ENCODE measurements at regions not wholly inside any gene's neighbourhood (a gene's known extent, or its start where the extent isn't known, plus 50 kb on each side); places are given as distances from the start of the nearest gene placed in this dataset.

DNA sequence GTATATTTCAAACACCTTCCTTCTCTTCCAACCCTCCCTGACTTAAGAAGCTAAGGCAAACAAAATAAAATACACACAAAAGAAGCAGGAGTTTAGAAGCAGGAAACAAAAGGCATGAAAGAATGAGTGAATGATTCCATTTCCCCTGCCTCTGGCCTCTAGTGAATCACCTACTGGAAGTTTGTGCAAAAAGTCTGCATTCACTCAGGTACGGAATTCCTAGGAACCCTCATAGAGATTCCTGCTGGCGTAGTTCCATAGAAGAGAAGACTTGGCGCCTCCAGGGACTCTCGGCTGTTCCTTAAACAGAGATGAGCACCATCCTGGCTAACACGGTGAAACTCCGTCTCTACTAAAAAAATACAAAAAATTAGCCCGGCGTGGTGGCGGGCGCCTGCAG is 125.9 kb upstream of the TBL1X start:
- DNase-seq (ENCODE audit: low read depth), result no peak
- TF ChIP-seq, protein P1, sequence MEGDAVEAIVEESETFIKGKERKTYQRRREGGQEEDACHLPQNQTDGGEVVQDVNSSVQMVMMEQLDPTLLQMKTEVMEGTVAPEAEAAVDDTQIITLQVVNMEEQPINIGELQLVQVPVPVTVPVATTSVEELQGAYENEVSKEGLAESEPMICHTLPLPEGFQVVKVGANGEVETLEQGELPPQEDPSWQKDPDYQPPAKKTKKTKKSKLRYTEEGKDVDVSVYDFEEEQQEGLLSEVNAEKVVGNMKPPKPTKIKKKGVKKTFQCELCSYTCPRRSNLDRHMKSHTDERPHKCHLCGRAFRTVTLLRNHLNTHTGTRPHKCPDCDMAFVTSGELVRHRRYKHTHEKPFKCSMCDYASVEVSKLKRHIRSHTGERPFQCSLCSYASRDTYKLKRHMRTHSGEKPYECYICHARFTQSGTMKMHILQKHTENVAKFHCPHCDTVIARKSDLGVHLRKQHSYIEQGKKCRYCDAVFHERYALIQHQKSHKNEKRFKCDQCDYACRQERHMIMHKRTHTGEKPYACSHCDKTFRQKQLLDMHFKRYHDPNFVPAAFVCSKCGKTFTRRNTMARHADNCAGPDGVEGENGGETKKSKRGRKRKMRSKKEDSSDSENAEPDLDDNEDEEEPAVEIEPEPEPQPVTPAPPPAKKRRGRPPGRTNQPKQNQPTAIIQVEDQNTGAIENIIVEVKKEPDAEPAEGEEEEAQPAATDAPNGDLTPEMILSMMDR (IDR thresholded peaks at IDR 0.05; ENCODE audit: insufficient read depth, low read depth, low read length), result no peak
- no peak overlapping the region for H3K4me3 ChIP-seq (ENCODE audit: low read depth, low read length)

DNA sequence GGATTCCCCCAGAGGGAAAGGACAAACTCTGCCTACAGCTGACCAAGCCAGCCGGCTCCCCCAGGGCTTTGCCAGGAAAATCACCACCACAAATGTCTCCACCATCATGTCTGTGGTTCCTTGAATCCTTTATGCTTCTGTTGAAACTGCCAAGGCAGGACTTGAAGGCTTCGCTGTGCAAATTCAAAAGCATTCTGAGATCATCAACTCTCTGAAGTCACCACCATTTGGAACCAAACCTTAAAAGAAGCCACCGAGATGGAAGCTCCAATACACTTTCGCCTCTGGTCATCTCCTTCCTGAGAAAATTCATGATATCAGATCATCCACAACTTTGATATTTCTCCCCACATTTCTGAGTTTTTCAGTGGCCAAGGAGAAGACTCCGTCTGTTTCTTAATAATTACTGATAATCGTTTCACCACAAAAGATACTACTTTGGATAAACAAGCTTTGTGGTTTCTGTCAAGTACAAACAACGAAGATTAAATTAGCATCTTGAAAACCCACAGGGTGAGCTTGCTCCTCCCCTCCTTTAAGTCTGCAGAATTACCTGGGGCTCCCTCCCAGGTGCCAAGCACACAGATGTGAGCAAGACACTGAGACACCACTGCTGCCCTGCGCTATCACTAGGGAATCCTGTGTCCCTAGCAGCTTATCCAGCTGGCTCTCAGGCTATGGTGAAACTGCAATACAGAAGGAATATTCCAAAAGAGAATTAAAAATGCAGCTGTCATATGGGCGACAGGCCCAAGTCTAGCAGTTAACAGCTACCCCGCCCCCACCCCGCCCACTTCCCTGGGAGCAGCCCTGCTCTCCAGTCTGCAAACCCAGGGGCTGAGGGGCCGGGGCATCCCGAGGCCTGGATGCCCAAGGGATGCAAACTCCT is 125.0 kb upstream of the TBL1X start:
- H3K4me3 ChIP-seq (ENCODE audit: low read depth, low read length), result no peak overlapping the region
- peak; percentile 65 for DNase-seq (ENCODE audit: low read depth)
- TF ChIP-seq, protein P1 (IDR thresholded peaks at IDR 0.05; ENCODE audit: insufficient read depth, low read depth, low read length), result no peak

DNA sequence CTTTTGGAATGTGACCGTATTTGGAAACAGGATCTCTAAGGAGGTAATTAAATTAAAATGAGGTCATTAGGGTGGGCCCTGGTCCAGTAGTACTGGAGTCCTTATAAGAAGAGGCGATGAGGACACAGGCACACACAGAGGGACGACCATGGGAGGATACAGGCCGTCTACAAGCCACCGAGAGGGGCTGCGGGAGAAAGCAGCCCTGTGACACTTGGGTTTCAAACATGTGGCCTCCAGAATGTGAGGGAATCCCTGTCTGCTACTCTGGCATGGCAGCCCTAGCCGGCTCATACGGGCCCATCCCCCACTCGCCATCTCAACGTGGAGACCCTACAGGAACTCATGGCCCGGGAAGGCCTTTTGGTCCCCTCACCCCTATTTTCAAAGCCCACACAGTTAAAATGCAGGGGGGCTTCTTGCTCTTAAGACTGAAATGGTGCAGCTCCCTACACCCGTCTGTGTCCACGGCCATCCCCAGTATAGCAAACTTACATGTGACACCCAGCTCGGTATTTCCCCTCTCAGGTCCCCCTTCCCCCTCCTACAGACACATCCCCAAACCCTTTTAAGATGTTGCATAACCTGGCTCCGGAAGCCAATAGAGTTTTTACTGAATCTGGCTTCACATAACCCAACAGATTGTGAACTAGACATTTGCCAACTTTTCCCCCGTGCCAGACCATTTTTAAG is 124.1 kb upstream of the TBL1X start:
- DNase-seq (ENCODE audit: low read depth), result peak; percentile 76
- no peak overlapping the region for H3K4me3 ChIP-seq (ENCODE audit: low read depth, low read length)
- TF ChIP-seq, protein P1 (IDR thresholded peaks at IDR 0.05; ENCODE audit: insufficient read depth, low read depth, low read length), result no peak

DNA sequence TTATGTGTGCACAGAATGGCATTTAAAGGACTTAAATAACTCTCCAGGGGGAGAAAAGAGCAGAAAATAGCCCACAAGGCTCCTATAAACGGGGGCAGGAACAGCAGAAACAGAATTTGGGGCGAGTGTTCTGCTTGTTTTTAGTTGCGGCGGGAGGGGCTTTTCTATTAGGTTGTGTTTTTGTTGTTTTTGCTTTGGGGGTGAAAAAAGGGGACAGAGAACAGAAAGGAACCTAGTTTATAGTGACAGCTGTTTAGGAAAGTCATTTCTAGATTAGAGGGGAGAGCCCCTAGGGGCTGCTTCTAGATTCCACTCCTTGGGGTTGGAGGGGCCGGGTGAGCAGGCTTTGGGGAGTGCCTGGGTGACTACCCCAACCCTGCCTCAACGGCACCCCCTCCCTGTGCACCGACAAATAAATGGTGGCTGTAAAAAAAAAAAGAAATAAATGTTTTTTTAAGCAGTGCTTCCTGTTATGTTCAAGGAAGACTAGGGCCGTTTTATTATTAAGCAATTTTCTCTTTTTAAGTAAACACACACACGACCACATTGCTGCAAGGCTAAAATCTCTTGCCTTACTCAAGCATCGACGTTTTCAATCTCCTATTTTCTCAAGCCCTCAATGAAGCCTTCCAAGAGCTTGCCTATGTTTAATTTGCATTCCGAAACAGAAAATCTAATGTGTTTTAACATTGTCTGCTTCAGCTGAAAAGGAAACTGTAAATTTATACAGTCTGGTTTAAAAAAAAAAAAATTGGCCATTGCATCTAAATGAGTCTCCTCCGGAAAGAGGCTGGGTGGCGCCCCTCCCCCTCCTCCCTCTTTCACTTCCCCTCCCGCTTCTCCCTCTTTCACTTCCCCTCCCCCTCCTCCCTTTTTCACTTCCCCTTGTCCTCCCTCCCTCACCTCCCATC is 123.3 kb upstream of the TBL1X start:
- TF ChIP-seq, protein P1 (IDR thresholded peaks at IDR 0.05; ENCODE audit: insufficient read depth, low read depth, low read length), result no peak
- peak overlapping the region; percentile 18 for H3K4me3 ChIP-seq (ENCODE audit: low read depth, low read length)
- DNase-seq (ENCODE audit: low read depth), result peak; percentile 85

DNA sequence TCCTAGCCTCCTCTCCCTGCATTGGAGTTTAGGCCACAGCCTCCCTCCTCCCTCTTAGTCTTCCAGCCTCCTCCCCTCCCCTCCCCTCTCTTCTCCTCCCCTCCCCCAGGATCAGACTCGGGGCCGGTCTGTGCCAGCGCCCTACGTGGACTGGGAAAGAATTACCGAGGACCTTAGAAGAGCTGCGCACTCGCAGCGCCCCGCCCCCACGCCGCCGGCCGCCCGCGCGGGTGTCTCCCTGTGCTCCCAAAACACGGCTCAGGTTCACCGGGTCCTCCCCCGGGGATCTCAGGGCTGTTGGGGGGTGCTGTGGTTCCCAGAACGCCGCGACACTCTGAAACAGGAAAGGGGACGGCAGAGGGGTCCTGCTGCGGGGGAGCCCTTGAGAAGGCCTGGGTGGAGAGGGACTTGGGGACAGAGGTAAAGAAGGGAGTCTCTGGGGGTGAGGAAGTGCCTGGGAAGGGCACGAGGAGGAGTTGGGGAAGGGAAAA is 122.3 kb upstream of the TBL1X start:
- TF ChIP-seq, protein P1 (IDR thresholded peaks at IDR 0.05; ENCODE audit: insufficient read depth, low read depth, low read length), result no peak
- H3K4me3 ChIP-seq (ENCODE audit: low read depth, low read length), result peak overlapping the region; percentile 33
- peak; percentile 87 for DNase-seq (ENCODE audit: low read depth)

DNA sequence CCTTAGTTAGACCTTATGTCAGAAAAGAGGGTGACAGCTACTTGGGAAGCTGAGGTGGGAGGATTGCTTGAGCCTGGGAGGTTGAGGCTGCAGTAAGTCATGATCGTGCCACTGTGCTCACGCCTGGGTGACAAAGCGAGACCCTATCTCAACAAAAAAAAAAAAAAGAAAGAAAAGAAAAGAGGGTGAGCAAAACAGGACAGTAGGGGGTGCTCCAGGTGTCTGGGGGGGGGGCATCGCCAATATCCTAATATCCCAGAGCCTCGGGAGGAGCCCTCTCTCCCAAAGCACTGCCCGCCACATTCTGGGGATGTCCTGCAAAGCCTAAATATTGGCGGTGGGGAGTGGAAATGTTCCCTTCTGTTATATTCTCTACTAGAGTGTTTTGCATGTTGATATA is 120.9 kb upstream of the TBL1X start:
- no peak for DNase-seq (ENCODE audit: low read depth)
- H3K4me3 ChIP-seq (ENCODE audit: low read depth, low read length), result no peak overlapping the region
- TF ChIP-seq, protein P1 (IDR thresholded peaks at IDR 0.05; ENCODE audit: insufficient read depth, low read depth, low read length), result no peak
